H9 (cell line): ENCODE measurements at regions not wholly inside any gene's neighbourhood (a gene's known extent, or its start where the extent isn't known, plus 50 kb on each side); places are given as distances from the start of the nearest gene placed in this dataset.

ENCODE experiments used
- DNase-seq: peaks from one replicate; pipeline ENCODE4 v3.0.0-alpha.2; 2017
- H2AFZ ChIP-seq: one replicate; pipeline ENCODE4 v1.6.1; 2013; ENCODE audit warnings: mild to moderate bottlenecking, low read length, control low read depth, moderate library complexity
- H2AK5ac ChIP-seq: 2 replicates; pipeline ENCODE4 v1.6.1; 2013; ENCODE audit warnings: low read length, control low read depth, mixed read lengths; ENCODE audit not compliant: insufficient read length
- H2BK120ac ChIP-seq: one replicate; pipeline ENCODE4 v1.6.1; 2013; ENCODE audit warnings: low read depth, mild to moderate bottlenecking, low read length, control low read depth, inconsistent platforms; ENCODE audit not compliant: poor library complexity, severe bottlenecking
- H2BK12ac ChIP-seq: 2 replicates; pipeline ENCODE4 v1.6.1; 2013; ENCODE audit warnings: low read length, control low read depth, mixed read lengths, low read depth; ENCODE audit not compliant: insufficient read length
- H2BK15ac ChIP-seq: 2 replicates; pipeline ENCODE4 v1.6.1; 2013; ENCODE audit warnings: low read depth, low read length, control low read depth
- H2BK20ac ChIP-seq: one replicate; pipeline ENCODE4 v1.6.1; 2013; ENCODE audit warnings: low read depth, mild to moderate bottlenecking, low read length, control low read depth, inconsistent platforms; ENCODE audit not compliant: poor library complexity, severe bottlenecking
- H2BK5ac ChIP-seq: 2 replicates; pipeline ENCODE4 v1.6.1; 2013; ENCODE audit warnings: low read length, control low read depth, mixed read lengths; ENCODE audit not compliant: insufficient read length
- H3K14ac ChIP-seq: 2 replicates; pipeline ENCODE4 v1.6.1; 2013; ENCODE audit warnings: low read length, control low read depth; ENCODE audit not compliant: insufficient read depth
- H3K18ac ChIP-seq: 2 replicates; pipeline ENCODE4 v1.6.1; 2013; ENCODE audit warnings: low read depth, mild to moderate bottlenecking, mixed read lengths, low read length, control low read depth; ENCODE audit not compliant: insufficient read length
- H3K23ac ChIP-seq: 2 replicates; pipeline ENCODE4 v1.6.1; 2013; ENCODE audit warnings: low read length, control low read depth, mixed read lengths, low read depth; ENCODE audit not compliant: insufficient read length
- H3K23me2 ChIP-seq: 2 replicates; pipeline ENCODE4 v1.6.1; 2013; ENCODE audit warnings: low read depth, mild to moderate bottlenecking, mixed read lengths, low read length, control low read depth; ENCODE audit not compliant: insufficient read length, poor library complexity, severe bottlenecking
- H3K27ac ChIP-seq: 2 replicates; pipeline ENCODE4 v1.5.1; 2013; ENCODE audit warnings: low read length, control low read depth, mixed read lengths, low read depth; ENCODE audit not compliant: insufficient read length
- H3K27me3 ChIP-seq: 2 replicates; pipeline ENCODE4 v1.6.1; 2013; ENCODE audit warnings: low read length, control low read depth, inconsistent platforms; ENCODE audit not compliant: insufficient read depth
- H3K4ac ChIP-seq: 2 replicates; pipeline ENCODE4 v1.6.1; 2013; ENCODE audit warnings: low read depth, mild to moderate bottlenecking, control low read depth, inconsistent platforms, low read length, moderate library complexity
- H3K4me1 ChIP-seq: 2 replicates; pipeline ENCODE4 v1.6.1; 2013; ENCODE audit warnings: low read length, control low read depth, inconsistent platforms; ENCODE audit not compliant: insufficient read depth
- H3K4me2 ChIP-seq: 2 replicates; pipeline ENCODE4 v1.6.1; 2013; ENCODE audit warnings: low read length, control low read depth, mixed read lengths; ENCODE audit not compliant: insufficient read length, insufficient read depth
- H3K56ac ChIP-seq: 2 replicates; pipeline ENCODE4 v1.6.1; 2013; ENCODE audit warnings: low read depth, mild to moderate bottlenecking, mixed read lengths, low read length, control low read depth; ENCODE audit not compliant: insufficient read length
- H3K79me1 ChIP-seq: 2 replicates; pipeline ENCODE4 v1.6.1; 2013; ENCODE audit warnings: low read depth, mild to moderate bottlenecking, moderate library complexity, low read length, control low read depth, inconsistent platforms; ENCODE audit not compliant: insufficient read depth, poor library complexity, severe bottlenecking
- H3K79me2 ChIP-seq: 2 replicates; pipeline ENCODE4 v1.6.1; 2013; ENCODE audit warnings: low read length, control low read depth, inconsistent platforms; ENCODE audit not compliant: insufficient read depth
- H3K9ac ChIP-seq: 2 replicates; pipeline ENCODE4 v1.6.1; 2013; ENCODE audit warnings: low read length, control low read depth, mixed read lengths; ENCODE audit not compliant: insufficient read length; ENCODE audit errors: extremely low read depth
- H3K9me3 ChIP-seq: one replicate; pipeline ENCODE4 v1.6.1; 2013; ENCODE audit warnings: low read depth, low read length, inconsistent platforms; ENCODE audit not compliant: control insufficient read depth
- H3T11ph ChIP-seq: one replicate; pipeline ENCODE4 v1.6.1; 2013; ENCODE audit warnings: mild to moderate bottlenecking, low read length, control low read depth, inconsistent platforms
- H4K20me1 ChIP-seq: one replicate; pipeline ENCODE4 v1.6.1; 2013; ENCODE audit not compliant: control insufficient read depth, insufficient read length, insufficient read depth
- H4K5ac ChIP-seq: 2 replicates; pipeline ENCODE4 v1.6.1; 2013; ENCODE audit warnings: low read depth, mild to moderate bottlenecking, mixed read lengths, low read length, control low read depth; ENCODE audit not compliant: insufficient read length
- H4K8ac ChIP-seq: replicated peaks from 2 replicates; pipeline ENCODE4 v1.6.1; 2013; ENCODE audit warnings: low read length, control low read depth, mixed read lengths, low read depth; ENCODE audit not compliant: insufficient read length
- H4K91ac ChIP-seq: 2 replicates; pipeline ENCODE4 v1.6.1; 2013; ENCODE audit warnings: low read depth, mild to moderate bottlenecking, moderate library complexity, mixed read lengths, low read length, control low read depth; ENCODE audit not compliant: insufficient read length
- H3K27ac Mint-ChIP-seq, 3 experiments: 2 replicates in 2 of 3; 3 replicates in 1 of 3; pipeline ENCODE4 v1.8.0; 2020 to 2021; ENCODE audit warnings: mixed read lengths in 3 of 3, mild to moderate bottlenecking in 1 of 3, moderate library complexity in 1 of 3
- H3K27me3 Mint-ChIP-seq: 2 replicates; pipeline ENCODE4 v1.8.0; 2021; ENCODE audit warnings: low read depth, mild to moderate bottlenecking, moderate library complexity, mixed read lengths
- H3K36me3 Mint-ChIP-seq, 3 experiments: 2 replicates in 2 of 3; 3 replicates in 1 of 3; pipeline ENCODE4 v1.8.0; 2020 to 2021; ENCODE audit warnings: low read depth in 3 of 3, mixed read lengths in 3 of 3; ENCODE audit not compliant: insufficient read depth in 1 of 3
- H3K4me1 Mint-ChIP-seq, 2 experiments: 2 replicates each; pipeline ENCODE4 v1.8.0; 2020; ENCODE audit warnings: mixed read lengths in 2 of 2
- H3K4me3 Mint-ChIP-seq, 2 experiments: 2 replicates in 1 of 2; 3 replicates in 1 of 2; pipeline ENCODE4 v1.8.0; 2020 to 2021; ENCODE audit warnings: mild to moderate bottlenecking in 2 of 2, mixed read lengths in 2 of 2, moderate library complexity in 1 of 2
- H3K9me3 Mint-ChIP-seq, 2 experiments: 2 replicates in 1 of 2; 3 replicates in 1 of 2; pipeline ENCODE4 v1.8.0; 2020; ENCODE audit warnings: mild to moderate bottlenecking in 2 of 2, mixed read lengths in 2 of 2, moderate library complexity in 1 of 2
- WGBS: extraction: QIAGEN DNeasy Blood & Tissue Kit; methylation state at CpG from one replicate; pipeline ENCODE4 v1.1.7; 2013; ENCODE audit warnings: missing lambda C conversion rate, low lambda C conversion rate, mixed read lengths; ENCODE audit not compliant: insufficient read length; ENCODE audit errors: extremely low coverage; 5-methylcytosine and 5-hydroxymethylcytosine counted together
- TF ChIP-seq, protein P1 (sequence below): fragments of 200-600 bp; sonication (generic); conservative IDR thresholded peaks from 3 replicates; pipeline ENCODE4 v1.8.0; 2021; ENCODE audit warnings: antibody characterized with exemption, mild to moderate bottlenecking

DNA sequence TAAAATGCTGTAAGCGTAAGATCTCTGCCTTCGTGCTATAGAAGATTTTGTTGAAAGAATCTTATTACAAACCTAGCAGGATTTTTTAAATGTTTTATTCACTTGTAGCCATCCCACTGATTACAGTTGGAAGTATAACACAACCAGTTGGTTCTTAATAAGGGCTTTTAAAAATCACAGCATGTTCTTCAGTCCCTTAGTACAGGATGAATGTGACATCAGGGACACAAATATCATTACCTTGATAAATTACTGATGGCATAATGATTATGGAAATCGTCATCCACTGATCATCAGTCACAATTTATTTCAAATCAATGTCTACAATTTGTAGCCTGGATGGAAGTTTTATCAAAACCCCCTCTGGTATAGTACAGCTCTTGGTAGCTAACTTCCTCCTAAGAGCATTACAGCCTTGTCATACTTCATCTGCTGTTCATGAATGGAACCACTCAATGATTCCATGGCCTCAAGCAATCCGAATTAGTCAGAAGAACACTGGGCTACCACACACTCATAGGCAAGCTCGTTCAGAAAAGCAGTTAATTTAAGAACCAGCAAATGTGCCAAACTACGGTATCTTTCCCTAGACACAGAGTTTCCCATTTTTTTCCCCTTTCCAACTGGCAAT is 389.2 kb upstream of the TENM3 start:
- no peak overlapping the region; a peak in 1 of 7 replicates for H3K27ac Mint-ChIP-seq
- H2BK12ac ChIP-seq: no peak overlapping the region

More for the DNA sequence above, 389.2 kb upstream of the TENM3 start:
- Histone ChIP-seq H3K9ac (no peak overlapping the region), H3T11ph (no peak overlapping the region), H2BK120ac (no peak overlapping the region), H3K79me1 (no peaks in the 10 kb centered on the region), H3K4me1 (no peaks in the 10 kb centered on the region), H3K14ac (no peak overlapping the region), H4K91ac (no peak overlapping the region), H3K23ac (no peak overlapping the region), H3K9me3 (no peaks in the 10 kb centered on the region), H2AFZ (no peak overlapping the region), H3K79me2 (no peaks in the 10 kb centered on the region), H3K23me2 (no peaks in the 10 kb centered on the region), H3K18ac (no peak overlapping the region), H2BK20ac (no peak overlapping the region), H3K4ac (no peak overlapping the region), H4K20me1 (no peaks in the 10 kb centered on the region), H2AK5ac (no peak overlapping the region), H2BK5ac (no peak overlapping the region), H3K27me3 (no peaks in the 10 kb centered on the region), H4K5ac (no peak overlapping the region), H3K4me2 (no peak overlapping the region), H2BK15ac (no peak overlapping the region), H3K27ac (no peak overlapping the region), H3K56ac (no peak overlapping the region), H4K8ac (no peak overlapping the region)
- H3K36me3 Mint-ChIP-seq: no peaks in the 10 kb centered on the region
- no peaks in the 10 kb centered on the region; a peak in 1 of 4 replicates for H3K4me1 Mint-ChIP-seq
- TF ChIP-seq, protein P1, sequence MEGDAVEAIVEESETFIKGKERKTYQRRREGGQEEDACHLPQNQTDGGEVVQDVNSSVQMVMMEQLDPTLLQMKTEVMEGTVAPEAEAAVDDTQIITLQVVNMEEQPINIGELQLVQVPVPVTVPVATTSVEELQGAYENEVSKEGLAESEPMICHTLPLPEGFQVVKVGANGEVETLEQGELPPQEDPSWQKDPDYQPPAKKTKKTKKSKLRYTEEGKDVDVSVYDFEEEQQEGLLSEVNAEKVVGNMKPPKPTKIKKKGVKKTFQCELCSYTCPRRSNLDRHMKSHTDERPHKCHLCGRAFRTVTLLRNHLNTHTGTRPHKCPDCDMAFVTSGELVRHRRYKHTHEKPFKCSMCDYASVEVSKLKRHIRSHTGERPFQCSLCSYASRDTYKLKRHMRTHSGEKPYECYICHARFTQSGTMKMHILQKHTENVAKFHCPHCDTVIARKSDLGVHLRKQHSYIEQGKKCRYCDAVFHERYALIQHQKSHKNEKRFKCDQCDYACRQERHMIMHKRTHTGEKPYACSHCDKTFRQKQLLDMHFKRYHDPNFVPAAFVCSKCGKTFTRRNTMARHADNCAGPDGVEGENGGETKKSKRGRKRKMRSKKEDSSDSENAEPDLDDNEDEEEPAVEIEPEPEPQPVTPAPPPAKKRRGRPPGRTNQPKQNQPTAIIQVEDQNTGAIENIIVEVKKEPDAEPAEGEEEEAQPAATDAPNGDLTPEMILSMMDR: no peak
- no CpG with 5 or more reads among the region's 6 CpGs for WGBS
- no peak overlapping the region for H3K4me3 Mint-ChIP-seq
- no peak for DNase-seq
- H3K27me3 Mint-ChIP-seq: no peaks in the 10 kb centered on the region
- no peaks in the 10 kb centered on the region; a peak in 1 of 5 replicates for H3K9me3 Mint-ChIP-seq
